B cell (primary cell): ENCODE measurements at regions not wholly inside any gene's neighbourhood (a gene's known extent, or its start where the extent isn't known, plus 50 kb on each side); places are given as distances from the start of the nearest gene placed in this dataset.

Experiments
- ATAC-seq: fragments of 200-7000 bp; cut with Tn5 transposase; one replicate; pipeline ENCODE4 v1.10.0; 2021; ENCODE audit warnings: low read depth, mild to moderate bottlenecking, moderate number of reproducible peaks, moderate library complexity
- CTCF ChIA-PET: fragments of 350-600 bp; sonication (Branson Sonifier 250); formaldehyde crosslinking; loops from one replicate; lab custom pipeline; 2021; ENCODE audit warnings: antibody characterized with exemption, inconsistent platforms; lab: Charles Lee
- POLR2A ChIA-PET: fragments of 350-600 bp; sonication (Branson Sonifier 250); formaldehyde crosslinking; loops from one replicate; lab custom pipeline; 2021; ENCODE audit warnings: antibody characterized with exemption; lab: Charles Lee
- DNase-seq: peaks from one replicate; pipeline ENCODE4 v3.0.0; 2013
- H2AFZ ChIP-seq: 2 replicates; pipeline ENCODE4 v1.6.1; 2012; ENCODE audit warnings: mild to moderate bottlenecking, low read depth, low read length; ENCODE audit not compliant: insufficient read depth, poor library complexity, severe bottlenecking
- H3K27ac ChIP-seq, 2 donors: 1 replicate in 1 of 2; 2 replicates in 1 of 2; pipeline ENCODE4 v1.5.1; 2012 to 2013; ENCODE audit warnings: low read length in 2 of 2, mild to moderate bottlenecking in 2 of 2, moderate library complexity in 1 of 2
- H3K27me3 ChIP-seq, 4 experiments: fragments of 200-600 bp in 1 of 4; sonication (generic) in 1 of 4; replicated peaks in 1 of 4; 1 replicate in 2 of 4; 2 replicates in 2 of 4; pipeline versions ENCODE4 v1.6.1 to v1.7.0; 2013 to 2016; ENCODE audit warnings: low read length in 3 of 4, mild to moderate bottlenecking in 2 of 4, mixed read lengths in 1 of 4, moderate library complexity in 1 of 4; ENCODE audit not compliant: insufficient read depth in 4 of 4, control insufficient read depth in 3 of 4; ENCODE audit errors: control extremely low read depth in 1 of 4
- H3K36me3 ChIP-seq, 2 experiments: replicated peaks in 1 of 2; 1 replicate in 1 of 2; 2 replicates in 1 of 2; pipeline versions ENCODE4 v1.6.1 to v1.7.1; 2013; ENCODE audit warnings: low read length in 1 of 2; ENCODE audit not compliant: insufficient read depth in 2 of 2, control insufficient read depth in 1 of 2; ENCODE audit errors: control extremely low read depth in 1 of 2, extremely low read depth in 1 of 2
- H3K4me1 ChIP-seq, 2 donors: fragments of 200-600 bp in 1 of 2; sonication (generic) in 1 of 2; 1 replicate in 1 of 2; 2 replicates in 1 of 2; pipeline versions ENCODE4 v1.5.1 to v1.6.1; 2013 to 2017; ENCODE audit warnings: low read length in 2 of 2; ENCODE audit not compliant: control insufficient read depth in 2 of 2, insufficient read depth in 2 of 2
- H3K4me2 ChIP-seq: replicated peaks from 2 replicates; pipeline ENCODE3; 2012; ENCODE audit warnings: mild to moderate bottlenecking, low read depth, low read length; ENCODE audit not compliant: poor library complexity, severe bottlenecking
- H3K4me3 ChIP-seq, 5 experiments: fragments of 200-600 bp in 1 of 5; sonication (generic) in 1 of 5; 1 replicate in 3 of 5; 2 replicates in 2 of 5; pipeline versions ENCODE4 v1.5.1 to v1.7.0; 2011 to 2016; ENCODE audit warnings: low read length in 4 of 5, mild to moderate bottlenecking in 4 of 5, low read depth in 2 of 5, control low read depth in 1 of 5, moderate library complexity in 1 of 5; ENCODE audit not compliant: insufficient read depth in 1 of 5; ENCODE audit errors: control extremely low read depth in 1 of 5, extremely low read depth in 1 of 5
- H3K79me2 ChIP-seq: fragments of 200-600 bp; sonication (generic); one replicate; pipeline ENCODE4 v1.6.0; 2016; ENCODE audit warnings: low read length; ENCODE audit not compliant: control insufficient read depth, insufficient read depth
- H3K9ac ChIP-seq: fragments of 200-600 bp; sonication (generic); 2 replicates; pipeline ENCODE4 v1.6.1; 2017; ENCODE audit warnings: mild to moderate bottlenecking, low read length, moderate library complexity
- H3K9me3 ChIP-seq, 3 donors: one replicate each; pipeline versions ENCODE4 v1.6.1 to v1.7.1; 2013; ENCODE audit warnings: low read length in 2 of 3; ENCODE audit not compliant: control insufficient read depth in 2 of 3, insufficient read depth in 1 of 3; ENCODE audit errors: control extremely low read depth in 1 of 3
- H4K20me1 ChIP-seq: 2 replicates; pipeline ENCODE4 v1.6.0; 2012; ENCODE audit warnings: mild to moderate bottlenecking, low read length; ENCODE audit not compliant: insufficient read depth, control insufficient read depth, poor library complexity, severe bottlenecking
- H3K27ac Mint-ChIP-seq: one replicate; pipeline ENCODE4 v1.8.0; 2021; ENCODE audit warnings: mixed read lengths
- H3K27me3 Mint-ChIP-seq: one replicate; pipeline ENCODE4 v1.8.0; 2021; ENCODE audit warnings: mixed read lengths
- H3K4me1 Mint-ChIP-seq: one replicate; pipeline ENCODE4 v1.8.0; 2021; ENCODE audit warnings: mixed read lengths
- H3K4me3 Mint-ChIP-seq: one replicate; pipeline ENCODE4 v1.8.0; 2021; ENCODE audit warnings: mixed read lengths
- H3K9me3 Mint-ChIP-seq: one replicate; pipeline ENCODE4 v1.8.0; 2022; ENCODE audit warnings: mixed read lengths; ENCODE audit not compliant: insufficient read depth
- EZH2 ChIP-seq: IDR thresholded peaks from 2 replicates; pipeline ENCODE4 v1.6.1; 2012; ENCODE audit warnings: borderline replicate concordance, low read depth, mild to moderate bottlenecking, moderate library complexity, low read length; ENCODE audit not compliant: insufficient read depth, poor library complexity, severe bottlenecking
- WGBS: methylation state at CpG from one replicate; pipeline ENCODE4 v1.1.5; 2013; ENCODE audit warnings: missing lambda C conversion rate; ENCODE audit not compliant: insufficient coverage; 5-methylcytosine and 5-hydroxymethylcytosine counted together
- intact Hi-C: fragments of 100-400 bp; cut with micrococcal nuclease; formaldehyde crosslinking; loops from one replicate; pipeline ENCODE4 v1.10.0; 2022
- TF ChIP-seq, protein P1 (sequence below): fragments of 200-600 bp; IDR thresholded peaks from one replicate; pipeline ENCODE4 v1.8.0; 2022; ENCODE audit warnings: antibody characterized with exemption, mild to moderate bottlenecking

DNA sequence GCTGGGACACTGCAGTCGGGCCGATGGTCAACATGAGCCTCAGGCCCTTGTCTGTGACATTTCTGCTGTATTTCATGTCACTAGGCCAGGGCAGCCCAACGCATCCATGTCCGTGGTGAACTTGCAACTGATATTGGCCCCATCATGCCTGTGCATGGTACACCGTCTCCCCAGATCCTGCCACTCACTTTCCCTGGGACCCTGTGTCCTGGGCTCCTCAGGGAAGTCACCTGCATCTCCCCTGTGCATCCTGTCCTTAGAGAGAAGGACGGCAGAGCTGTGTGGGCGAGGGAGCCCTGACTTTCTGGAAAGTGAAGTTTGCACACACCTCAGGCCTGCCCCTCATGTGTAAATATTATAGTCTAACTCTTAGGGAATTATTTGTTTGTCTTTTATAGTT, 123.3 kb downstream of the ACKR3 start:
- peaks cover 0 to 3% (median 1%) of the 10 kb centered on the region in 4 experiments for H3K27me3 ChIP-seq
- peaks cover 11% of the 10 kb centered on the region for H3K27me3 Mint-ChIP-seq
- no peak overlapping the region for H3K27ac ChIP-seq
- no peak for TF ChIP-seq EZH2
- TF ChIP-seq, protein P1, sequence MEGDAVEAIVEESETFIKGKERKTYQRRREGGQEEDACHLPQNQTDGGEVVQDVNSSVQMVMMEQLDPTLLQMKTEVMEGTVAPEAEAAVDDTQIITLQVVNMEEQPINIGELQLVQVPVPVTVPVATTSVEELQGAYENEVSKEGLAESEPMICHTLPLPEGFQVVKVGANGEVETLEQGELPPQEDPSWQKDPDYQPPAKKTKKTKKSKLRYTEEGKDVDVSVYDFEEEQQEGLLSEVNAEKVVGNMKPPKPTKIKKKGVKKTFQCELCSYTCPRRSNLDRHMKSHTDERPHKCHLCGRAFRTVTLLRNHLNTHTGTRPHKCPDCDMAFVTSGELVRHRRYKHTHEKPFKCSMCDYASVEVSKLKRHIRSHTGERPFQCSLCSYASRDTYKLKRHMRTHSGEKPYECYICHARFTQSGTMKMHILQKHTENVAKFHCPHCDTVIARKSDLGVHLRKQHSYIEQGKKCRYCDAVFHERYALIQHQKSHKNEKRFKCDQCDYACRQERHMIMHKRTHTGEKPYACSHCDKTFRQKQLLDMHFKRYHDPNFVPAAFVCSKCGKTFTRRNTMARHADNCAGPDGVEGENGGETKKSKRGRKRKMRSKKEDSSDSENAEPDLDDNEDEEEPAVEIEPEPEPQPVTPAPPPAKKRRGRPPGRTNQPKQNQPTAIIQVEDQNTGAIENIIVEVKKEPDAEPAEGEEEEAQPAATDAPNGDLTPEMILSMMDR: no peak
- H3K36me3 ChIP-seq: no peaks in the 10 kb centered on the region
- ATAC-seq (no peak), DNase-seq (no peak)
- no peaks in the 10 kb centered on the region for H3K79me2 ChIP-seq
- peaks cover 0 to 4% (median 0%) of the 10 kb centered on the region in 3 donors for H3K9me3 ChIP-seq
- H3K4me3 ChIP-seq: no peak overlapping the region
- no peaks in the 10 kb centered on the region for H3K9me3 Mint-ChIP-seq
- 91% methylated on average over 5 of the region's 7 CpGs for WGBS
- no peak overlapping the region for H2AFZ ChIP-seq
- H3K4me1 Mint-ChIP-seq: no peaks in the 10 kb centered on the region
- H3K27ac Mint-ChIP-seq: no peak overlapping the region
- ChIA-PET POLR2A (no interaction called here), CTCF (no interaction called here)
- H3K9ac ChIP-seq: no peak overlapping the region
- H4K20me1 ChIP-seq: no peaks in the 10 kb centered on the region
- intact Hi-C loops: no loop called here
- no peaks in the 10 kb centered on the region for H3K4me1 ChIP-seq
- H3K4me3 Mint-ChIP-seq: no peak overlapping the region
- H3K4me2 ChIP-seq: no peak overlapping the region

DNA sequence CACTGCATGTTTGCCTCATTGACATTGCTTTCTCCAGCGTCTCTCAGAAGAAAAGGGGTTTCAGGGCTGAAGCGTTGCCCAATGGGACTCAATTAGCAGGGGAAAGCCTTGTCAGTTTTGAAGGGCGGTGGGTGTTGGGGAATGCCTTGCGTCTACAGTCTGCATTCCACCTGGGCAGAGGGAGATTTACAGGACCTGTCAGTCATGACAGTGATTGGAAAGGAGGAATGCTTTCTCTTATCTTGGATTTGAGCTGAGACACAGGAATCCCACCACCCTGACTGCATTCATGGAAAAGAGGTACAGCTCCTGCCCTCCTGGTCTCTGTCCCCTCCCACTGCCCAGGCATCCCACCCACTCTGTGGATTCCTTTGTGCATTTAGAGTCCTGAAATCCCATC, 123.9 kb downstream of the ACKR3 start:
- Histone ChIP-seq H3K27me3 (peaks cover 0 to 3% (median 1%) of the 10 kb centered on the region in 4 experiments), H3K4me3 (no peak overlapping the region), H3K9ac (no peak overlapping the region), H3K27ac (no peak overlapping the region), H3K4me2 (no peak overlapping the region), H3K9me3 (peaks cover 0 to 4% (median 0%) of the 10 kb centered on the region in 3 donors), H3K4me1 (no peaks in the 10 kb centered on the region), H2AFZ (no peak overlapping the region), H3K36me3 (no peaks in the 10 kb centered on the region), H3K79me2 (no peaks in the 10 kb centered on the region), H4K20me1 (no peaks in the 10 kb centered on the region)
- 100% methylated on average over 4 of the region's 4 CpGs for WGBS
- DNase-seq (no peak), ATAC-seq (no peak)
- Mint-ChIP-seq H3K27ac (no peak overlapping the region), H3K4me3 (no peak overlapping the region), H3K27me3 (peaks cover 10% of the 10 kb centered on the region), H3K4me1 (no peaks in the 10 kb centered on the region), H3K9me3 (no peaks in the 10 kb centered on the region)
- intact Hi-C loops: no loop called here
- POLR2A ChIA-PET: no interaction called here
- CTCF ChIA-PET: no interaction called here
- TF ChIP-seq, protein P1: no peak
- TF ChIP-seq EZH2: no peak
